RWPE2 (cell line): ENCODE measurements at regions not wholly inside any gene's neighbourhood (a gene's known extent, or its start where the extent isn't known, plus 50 kb on each side); places are given as distances from the start of the nearest gene placed in this dataset.

ENCODE experiments used
- ATAC-seq: fragments of 200-7000 bp; cut with Tn5 transposase; 3 replicates; pipeline ENCODE4 v1.9.1; 2021; ENCODE audit warnings: low read depth
- DNase-seq: peaks from one replicate; pipeline ENCODE4 v3.0.0-alpha.2; 2020; ENCODE audit warnings: low spot score
- H3K27ac ChIP-seq: fragments of 450-650 bp; 2 replicates; pipeline ENCODE4 v1.5.1; 2017; ENCODE audit warnings: mild to moderate bottlenecking; ENCODE audit not compliant: poor library complexity, severe bottlenecking
- H3K27me3 ChIP-seq: fragments of 250-450 bp; sonication (Bioruptor Pico); 2 replicates; pipeline ENCODE4 v1.5.1; 2021; ENCODE audit warnings: mild to moderate bottlenecking, moderate library complexity; ENCODE audit not compliant: insufficient read depth, poor library complexity, severe bottlenecking
- H3K36me3 ChIP-seq: fragments of 250-450 bp; sonication (Bioruptor Pico); 2 replicates; pipeline ENCODE4 v1.5.1; 2020; ENCODE audit warnings: low read depth, mild to moderate bottlenecking, moderate library complexity
- H3K4me1 ChIP-seq: fragments of 250-450 bp; sonication (Bioruptor Pico); 2 replicates; pipeline ENCODE4 v1.5.1; 2021; ENCODE audit warnings: mild to moderate bottlenecking, moderate library complexity; ENCODE audit not compliant: insufficient read depth, poor library complexity, severe bottlenecking
- H3K4me3 ChIP-seq: fragments of 250-450 bp; sonication (Bioruptor Pico); 2 replicates; pipeline ENCODE4 v1.5.1; 2021; ENCODE audit warnings: mild to moderate bottlenecking, moderate library complexity; ENCODE audit not compliant: severe bottlenecking
- H3K9me3 ChIP-seq: fragments of 250-450 bp; sonication (Bioruptor Pico); 2 replicates; pipeline ENCODE4 v1.5.1; 2021; ENCODE audit warnings: mild to moderate bottlenecking, moderate library complexity; ENCODE audit not compliant: severe bottlenecking
- TF ChIP-seq, protein P1 (sequence below): fragments of 450-650 bp; IDR thresholded peaks from one replicate; pipeline ENCODE4 v1.5.1; 2017; ENCODE audit warnings: mild to moderate bottlenecking, moderate library complexity; ENCODE audit not compliant: poor library complexity, severe bottlenecking

DNA sequence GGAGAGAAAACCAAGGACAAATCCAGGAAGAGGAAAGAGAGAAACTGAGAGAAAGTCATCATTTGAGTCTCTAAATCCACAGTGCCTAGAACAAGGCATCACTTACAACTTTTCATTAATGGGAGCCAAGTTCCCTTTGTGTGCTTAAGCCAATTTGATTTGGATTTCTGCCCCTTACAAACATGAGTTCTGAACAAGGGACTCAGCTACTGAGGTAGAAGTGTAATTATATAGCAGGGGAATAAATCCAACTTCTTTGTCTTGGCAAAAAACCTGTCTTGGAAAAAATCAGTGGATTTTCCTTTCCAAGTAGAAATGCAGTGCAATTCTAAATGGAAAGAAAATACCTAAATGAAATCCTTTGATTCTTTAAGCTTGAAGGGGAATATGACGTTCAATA lies 307.2 kb upstream of the CNTN3 start:
- no peaks in the 10 kb centered on the region for H3K27me3 ChIP-seq
- DNase-seq (no peak), ATAC-seq (no peak)
- H3K27ac ChIP-seq, result no peak overlapping the region
- no peaks in the 10 kb centered on the region for H3K36me3 ChIP-seq
- TF ChIP-seq, protein P1, sequence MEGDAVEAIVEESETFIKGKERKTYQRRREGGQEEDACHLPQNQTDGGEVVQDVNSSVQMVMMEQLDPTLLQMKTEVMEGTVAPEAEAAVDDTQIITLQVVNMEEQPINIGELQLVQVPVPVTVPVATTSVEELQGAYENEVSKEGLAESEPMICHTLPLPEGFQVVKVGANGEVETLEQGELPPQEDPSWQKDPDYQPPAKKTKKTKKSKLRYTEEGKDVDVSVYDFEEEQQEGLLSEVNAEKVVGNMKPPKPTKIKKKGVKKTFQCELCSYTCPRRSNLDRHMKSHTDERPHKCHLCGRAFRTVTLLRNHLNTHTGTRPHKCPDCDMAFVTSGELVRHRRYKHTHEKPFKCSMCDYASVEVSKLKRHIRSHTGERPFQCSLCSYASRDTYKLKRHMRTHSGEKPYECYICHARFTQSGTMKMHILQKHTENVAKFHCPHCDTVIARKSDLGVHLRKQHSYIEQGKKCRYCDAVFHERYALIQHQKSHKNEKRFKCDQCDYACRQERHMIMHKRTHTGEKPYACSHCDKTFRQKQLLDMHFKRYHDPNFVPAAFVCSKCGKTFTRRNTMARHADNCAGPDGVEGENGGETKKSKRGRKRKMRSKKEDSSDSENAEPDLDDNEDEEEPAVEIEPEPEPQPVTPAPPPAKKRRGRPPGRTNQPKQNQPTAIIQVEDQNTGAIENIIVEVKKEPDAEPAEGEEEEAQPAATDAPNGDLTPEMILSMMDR, result no peak
- no peak overlapping the region for H3K4me3 ChIP-seq
- no peaks in the 10 kb centered on the region for H3K9me3 ChIP-seq
- no peaks in the 10 kb centered on the region for H3K4me1 ChIP-seq

DNA sequence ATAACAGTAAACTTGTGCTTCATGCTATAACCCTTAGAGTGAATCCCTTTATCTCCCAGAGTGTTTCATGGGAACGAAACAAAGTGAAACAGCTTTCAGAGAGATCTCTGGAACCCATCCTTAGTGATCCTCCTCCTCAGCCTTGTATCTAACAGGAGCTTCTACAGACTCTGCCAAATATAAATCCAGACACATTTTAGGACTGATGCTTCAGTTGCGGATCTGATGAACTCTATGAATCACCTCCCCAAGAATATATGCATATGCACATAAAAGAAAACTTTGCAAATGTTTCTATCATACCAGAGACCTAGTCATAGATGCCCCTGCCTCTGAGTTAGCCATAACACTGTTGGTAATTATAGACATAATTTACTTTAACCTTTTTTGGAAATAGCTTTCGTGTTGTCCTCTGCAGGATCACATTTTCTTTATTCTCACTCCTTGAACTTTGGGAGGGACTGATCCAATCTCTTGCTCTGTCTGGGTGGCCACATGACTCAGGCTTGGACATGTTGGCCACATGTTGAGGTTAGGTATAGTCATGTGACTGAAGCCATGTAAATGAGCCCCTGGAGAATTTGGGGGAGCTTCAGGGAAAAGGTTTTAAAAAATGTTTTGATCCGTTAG lies 306.4 kb upstream of the CNTN3 start:
- Histone ChIP-seq H3K4me3 (no peak overlapping the region), H3K27me3 (no peaks in the 10 kb centered on the region), H3K36me3 (no peaks in the 10 kb centered on the region), H3K4me1 (no peaks in the 10 kb centered on the region), H3K27ac (no peak overlapping the region), H3K9me3 (no peaks in the 10 kb centered on the region)
- ATAC-seq (no peak), DNase-seq (no peak)
- TF ChIP-seq, protein P1, result no peak

DNA sequence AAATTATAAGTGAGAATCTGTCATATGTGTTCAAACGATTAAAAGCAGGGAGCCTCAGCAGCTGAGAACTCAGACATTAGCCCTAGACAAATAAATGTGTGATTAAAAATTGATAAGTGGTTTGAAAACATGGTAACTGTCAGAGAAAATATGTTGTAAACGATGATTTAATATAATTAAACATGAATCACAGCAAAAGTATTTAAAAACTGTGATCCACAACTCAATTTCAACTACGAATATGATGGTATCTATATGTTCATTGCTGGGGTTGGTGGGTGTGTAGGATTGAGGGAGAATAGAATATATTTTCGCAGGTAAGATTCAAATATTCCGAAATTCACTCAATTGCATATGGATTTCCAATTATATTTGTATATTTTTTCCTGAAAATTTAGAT lies 302.2 kb upstream of the CNTN3 start:
- no peaks in the 10 kb centered on the region for H3K4me1 ChIP-seq
- no peaks in the 10 kb centered on the region for H3K9me3 ChIP-seq
- TF ChIP-seq, protein P1, result no peak
- no peaks in the 10 kb centered on the region for H3K27me3 ChIP-seq
- H3K4me3 ChIP-seq, result no peak overlapping the region
- ATAC-seq (no peak), DNase-seq (no peak)
- H3K36me3 ChIP-seq, result no peaks in the 10 kb centered on the region
- no peak overlapping the region for H3K27ac ChIP-seq

DNA sequence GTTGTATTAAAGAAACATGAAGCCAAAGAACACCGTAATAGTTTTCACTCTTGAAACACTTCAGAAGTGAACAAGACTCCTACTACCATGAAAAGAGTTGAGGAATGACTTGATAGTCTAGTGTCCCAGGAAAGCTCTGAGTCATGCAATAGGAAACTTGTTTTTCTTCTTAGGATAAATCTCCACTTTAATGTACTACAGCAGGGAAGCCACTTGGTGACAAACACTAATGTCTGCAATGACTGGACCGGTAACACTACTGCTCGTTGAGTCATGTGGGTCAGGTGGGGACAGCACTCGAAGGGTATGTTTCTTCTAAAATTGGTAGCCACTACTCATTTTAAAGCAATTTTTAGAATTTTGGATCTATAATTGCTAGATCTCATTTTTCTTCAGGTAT lies 291.7 kb upstream of the CNTN3 start:
- Histone ChIP-seq H3K4me1 (no peaks in the 10 kb centered on the region), H3K27me3 (no peaks in the 10 kb centered on the region), H3K36me3 (no peaks in the 10 kb centered on the region), H3K9me3 (no peaks in the 10 kb centered on the region), H3K4me3 (no peak overlapping the region), H3K27ac (no peak overlapping the region)
- TF ChIP-seq, protein P1, result no peak
- ATAC-seq (no peak), DNase-seq (no peak)

DNA sequence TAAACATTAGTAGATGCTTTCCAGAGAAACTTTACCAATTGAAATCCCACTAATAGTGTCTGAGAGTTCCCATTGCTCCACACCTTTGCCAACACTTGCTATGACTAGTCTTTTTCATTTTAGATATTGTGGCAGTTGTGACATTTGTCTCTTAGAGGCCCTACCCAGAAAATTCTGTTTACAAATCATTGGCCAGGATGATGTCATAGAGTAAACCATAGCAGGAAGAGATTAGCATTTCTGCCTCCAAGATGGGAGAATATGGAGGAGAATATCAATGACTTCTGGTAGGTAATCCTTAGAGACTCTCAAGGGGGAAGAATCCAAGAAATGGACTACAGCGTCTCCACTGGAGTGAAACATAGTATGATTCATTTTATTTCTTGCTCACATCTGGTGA lies 291.0 kb upstream of the CNTN3 start:
- no peak overlapping the region for H3K4me3 ChIP-seq
- H3K9me3 ChIP-seq, result no peaks in the 10 kb centered on the region
- no peaks in the 10 kb centered on the region for H3K36me3 ChIP-seq
- TF ChIP-seq, protein P1, result no peak
- ATAC-seq (no peak), DNase-seq (no peak)
- no peaks in the 10 kb centered on the region for H3K27me3 ChIP-seq
- H3K27ac ChIP-seq, result no peak overlapping the region
- H3K4me1 ChIP-seq, result no peaks in the 10 kb centered on the region
